GM12892 (cell line): ENCODE measurements at regions not wholly inside any gene's neighbourhood (a gene's known extent, or its start where the extent isn't known, plus 50 kb on each side); places are given as distances from the start of the nearest gene placed in this dataset.

Source experiments
- POLR2A ChIP-seq: IDR thresholded peaks from 2 replicates; pipeline ENCODE4 v1.6.1; 2011; ENCODE audit warnings: low read depth, low read length, control low read depth
- POLR2AphosphoS5 ChIP-seq: IDR thresholded peaks from 2 replicates; pipeline ENCODE4 v1.6.1; 2011; ENCODE audit warnings: low read depth, low read length, control low read depth

DNA sequence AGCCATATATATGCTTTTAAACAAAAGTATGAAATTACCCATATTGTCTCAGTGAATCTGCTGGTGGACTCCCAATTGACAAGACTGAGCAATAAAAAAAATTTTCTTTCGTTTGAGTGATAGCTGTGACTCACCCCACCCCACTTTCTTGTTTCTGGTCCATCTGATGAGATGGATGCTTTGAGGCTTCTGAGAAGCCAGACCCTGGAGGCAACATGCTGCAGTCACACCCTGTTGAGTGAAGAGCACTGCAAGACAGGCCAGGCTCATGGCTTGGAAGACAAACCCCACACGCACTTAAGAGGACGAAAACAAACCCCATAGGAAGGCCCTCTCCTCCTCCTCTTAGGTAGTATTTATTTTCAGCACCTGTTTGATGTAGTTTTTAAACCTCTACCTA is 276.0 kb upstream of the TTC14 start:
- TF ChIP-seq POLR2A (no peak), POLR2AphosphoS5 (no peak)
